ENCODE measurements at regions not wholly inside any gene's neighbourhood (a gene's known extent, or its start where the extent isn't known, plus 50 kb on each side); places are given as distances from the start of the nearest gene placed in this dataset.
"Not testable (repeated sequence)": the region's sequence is repeated elsewhere in the genome, so short reads cannot be mapped to it uniquely, and the experiment has no call there.

DNA sequence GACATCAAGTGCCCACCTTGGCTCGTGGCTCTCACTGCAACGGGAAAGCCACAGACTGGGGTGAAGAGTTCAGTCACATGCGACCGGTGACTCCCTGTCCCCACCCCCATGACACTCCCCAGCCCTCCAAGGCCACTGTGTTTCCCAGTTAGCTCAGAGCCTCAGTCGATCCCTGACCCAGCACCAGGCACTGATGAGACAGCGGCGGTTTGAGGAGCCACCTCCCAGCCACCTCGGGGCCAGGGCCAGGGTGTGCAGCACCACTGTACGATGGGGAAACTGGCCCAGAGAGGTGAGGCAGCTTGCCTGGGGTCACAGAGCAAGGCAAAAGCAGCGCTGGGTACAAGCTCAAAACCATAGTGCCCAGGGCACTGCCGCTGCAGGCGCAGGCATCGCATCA is 266.0 kb downstream of the OR4F29 start:
- H3K36me3 ChIP-seq (replicated peaks in 1 of 2; ENCODE audit: control insufficient read depth in 1 of 2, insufficient read depth in 2 of 2, low read length in 2 of 2); H3K36me3 Mint-ChIP-seq; H3K4me2 ChIP-seq (replicated peaks; ENCODE audit: extremely low read depth, low read length, poor library complexity, severe bottlenecking); H3K4me3 ChIP-seq (replicated peaks in 1 of 3; ENCODE audit: low read depth in 2 of 3, low read length in 3 of 3); H3K27ac Mint-ChIP-seq; H2AFZ ChIP-seq (ENCODE audit: insufficient read depth, low read depth, low read length, poor library complexity, severe bottlenecking); H3K27ac ChIP-seq (ENCODE audit: low read depth in 1 of 2, low read length in 2 of 2); H4K20me1 ChIP-seq (ENCODE audit: insufficient read depth, low read length); H3K9me3 Mint-ChIP-seq; H3K27me3 Mint-ChIP-seq (ENCODE audit: low read depth in 3 of 3); DNase-seq; H3K9me3 ChIP-seq (replicated peaks in 1 of 2; ENCODE audit: control insufficient read depth in 1 of 2, insufficient read depth in 1 of 2, low read length in 2 of 2); H3K79me2 ChIP-seq (ENCODE audit: insufficient read depth, low read length); intact Hi-C loops (cut with micrococcal nuclease); H3K4me1 Mint-ChIP-seq; H3K4me1 ChIP-seq (ENCODE audit: control insufficient read depth in 1 of 2, insufficient read depth in 2 of 2, low read length in 2 of 2); H3K9ac ChIP-seq (ENCODE audit: insufficient read depth, low read length, poor library complexity, severe bottlenecking); H3K27me3 ChIP-seq (ENCODE audit: control insufficient read depth in 2 of 2, insufficient read depth in 2 of 2, low read length in 2 of 2); H3K4me3 Mint-ChIP-seq: not testable (repeated sequence)
- WGBS (ENCODE audit: insufficient coverage) = no CpG with 5 or more reads among the region's 13 CpGs

GRCh38 chr1:184336-184686 is 267.2 kb downstream of the OR4F29 start:
- WGBS (ENCODE audit: insufficient coverage) = no CpG with 5 or more reads among the region's 3 CpGs
- DNase-seq; H3K4me2 ChIP-seq (replicated peaks; ENCODE audit: extremely low read depth, low read length, poor library complexity, severe bottlenecking); H3K27me3 Mint-ChIP-seq (ENCODE audit: low read depth in 3 of 3); H3K4me3 ChIP-seq (replicated peaks in 1 of 3; ENCODE audit: low read depth in 2 of 3, low read length in 3 of 3); intact Hi-C loops (cut with micrococcal nuclease); H3K9ac ChIP-seq (ENCODE audit: insufficient read depth, low read length, poor library complexity, severe bottlenecking); H3K9me3 ChIP-seq (replicated peaks in 1 of 2; ENCODE audit: control insufficient read depth in 1 of 2, insufficient read depth in 1 of 2, low read length in 2 of 2); H3K36me3 Mint-ChIP-seq; H3K36me3 ChIP-seq (replicated peaks in 1 of 2; ENCODE audit: control insufficient read depth in 1 of 2, insufficient read depth in 2 of 2, low read length in 2 of 2); H3K9me3 Mint-ChIP-seq; H2AFZ ChIP-seq (ENCODE audit: insufficient read depth, low read depth, low read length, poor library complexity, severe bottlenecking); H3K27me3 ChIP-seq (ENCODE audit: control insufficient read depth in 2 of 2, insufficient read depth in 2 of 2, low read length in 2 of 2); H3K4me1 ChIP-seq (ENCODE audit: control insufficient read depth in 1 of 2, insufficient read depth in 2 of 2, low read length in 2 of 2); H3K79me2 ChIP-seq (ENCODE audit: insufficient read depth, low read length); H4K20me1 ChIP-seq (ENCODE audit: insufficient read depth, low read length); H3K4me1 Mint-ChIP-seq; H3K27ac ChIP-seq (ENCODE audit: low read depth in 1 of 2, low read length in 2 of 2); H3K27ac Mint-ChIP-seq; H3K4me3 Mint-ChIP-seq: not testable (repeated sequence)

DNA sequence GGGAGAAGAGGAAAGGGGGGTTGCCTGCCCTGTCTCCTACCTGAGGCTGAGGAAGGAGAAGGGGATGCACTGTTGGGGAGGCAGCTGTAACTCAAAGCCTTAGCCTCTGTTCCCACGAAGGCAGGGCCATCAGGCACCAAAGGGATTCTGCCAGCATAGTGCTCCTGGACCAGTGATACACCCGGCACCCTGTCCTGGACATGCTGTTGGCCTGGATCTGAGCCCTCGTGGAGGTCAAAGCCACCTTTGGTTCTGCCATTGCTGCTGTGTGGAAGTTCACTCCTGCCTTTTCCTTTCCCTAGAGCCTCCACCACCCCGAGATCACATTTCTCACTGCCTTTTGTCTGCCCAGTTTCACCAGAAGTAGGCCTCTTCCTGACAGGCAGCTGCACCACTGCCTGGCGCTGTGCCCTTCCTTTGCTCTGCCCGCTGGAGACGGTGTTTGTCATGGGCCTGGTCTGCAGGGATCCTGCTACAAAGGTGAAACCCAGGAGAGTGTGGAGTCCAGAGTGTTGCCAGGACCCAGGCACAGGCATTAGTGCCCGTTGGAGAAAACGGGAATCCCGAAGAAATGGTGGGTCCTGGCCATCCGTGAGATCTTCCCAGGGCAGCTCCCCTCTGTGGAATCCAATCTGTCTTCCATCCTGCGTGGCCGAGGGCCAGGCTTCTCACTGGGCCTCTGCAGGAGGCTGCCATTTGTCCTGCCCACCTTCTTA is 267.7 kb downstream of the OR4F29 start:
- not testable (repeated sequence) for DNase-seq; H3K4me3 ChIP-seq (replicated peaks in 1 of 3; ENCODE audit: low read depth in 2 of 3, low read length in 3 of 3); H3K4me3 Mint-ChIP-seq

DNA sequence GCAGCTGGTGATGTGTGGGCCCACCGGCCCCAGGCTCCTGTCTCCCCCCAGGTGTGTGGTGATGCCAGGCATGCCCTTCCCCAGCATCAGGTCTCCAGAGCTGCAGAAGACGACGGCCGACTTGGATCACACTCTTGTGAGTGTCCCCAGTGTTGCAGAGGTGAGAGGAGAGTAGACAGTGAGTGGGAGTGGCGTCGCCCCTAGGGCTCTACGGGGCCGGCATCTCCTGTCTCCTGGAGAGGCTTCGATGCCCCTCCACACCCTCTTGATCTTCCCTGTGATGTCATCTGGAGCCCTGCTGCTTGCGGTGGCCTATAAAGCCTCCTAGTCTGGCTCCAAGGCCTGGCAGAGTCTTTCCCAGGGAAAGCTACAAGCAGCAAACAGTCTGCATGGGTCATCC is 268.4 kb downstream of the OR4F29 start:
- H3K4me1 Mint-ChIP-seq; H3K9me3 Mint-ChIP-seq; H3K27ac ChIP-seq (ENCODE audit: low read depth in 1 of 2, low read length in 2 of 2); H3K36me3 ChIP-seq (replicated peaks in 1 of 2; ENCODE audit: control insufficient read depth in 1 of 2, insufficient read depth in 2 of 2, low read length in 2 of 2); H3K4me2 ChIP-seq (replicated peaks; ENCODE audit: extremely low read depth, low read length, poor library complexity, severe bottlenecking); H3K4me1 ChIP-seq (ENCODE audit: control insufficient read depth in 1 of 2, insufficient read depth in 2 of 2, low read length in 2 of 2); intact Hi-C loops (cut with micrococcal nuclease); DNase-seq; H3K4me3 ChIP-seq (replicated peaks in 1 of 3; ENCODE audit: low read depth in 2 of 3, low read length in 3 of 3); H3K27ac Mint-ChIP-seq; H3K36me3 Mint-ChIP-seq; H3K9ac ChIP-seq (ENCODE audit: insufficient read depth, low read length, poor library complexity, severe bottlenecking); H3K4me3 Mint-ChIP-seq; H3K27me3 ChIP-seq (ENCODE audit: control insufficient read depth in 2 of 2, insufficient read depth in 2 of 2, low read length in 2 of 2); H3K27me3 Mint-ChIP-seq (ENCODE audit: low read depth in 3 of 3); H2AFZ ChIP-seq (ENCODE audit: insufficient read depth, low read depth, low read length, poor library complexity, severe bottlenecking); H4K20me1 ChIP-seq (ENCODE audit: insufficient read depth, low read length); H3K79me2 ChIP-seq (ENCODE audit: insufficient read depth, low read length); H3K9me3 ChIP-seq (replicated peaks in 1 of 2; ENCODE audit: control insufficient read depth in 1 of 2, insufficient read depth in 1 of 2, low read length in 2 of 2): not testable (repeated sequence)
- no CpG with 5 or more reads among the region's 10 CpGs for WGBS (ENCODE audit: insufficient coverage)

More for the DNA sequence above, 267.7 kb downstream of the OR4F29 start:
- H3K36me3 Mint-ChIP-seq; H3K9me3 Mint-ChIP-seq; H2AFZ ChIP-seq (ENCODE audit: insufficient read depth, low read depth, low read length, poor library complexity, severe bottlenecking); H4K20me1 ChIP-seq (ENCODE audit: insufficient read depth, low read length); H3K27ac ChIP-seq (ENCODE audit: low read depth in 1 of 2, low read length in 2 of 2); H3K27ac Mint-ChIP-seq; H3K4me1 Mint-ChIP-seq; H3K4me1 ChIP-seq (ENCODE audit: control insufficient read depth in 1 of 2, insufficient read depth in 2 of 2, low read length in 2 of 2); H3K27me3 Mint-ChIP-seq (ENCODE audit: low read depth in 3 of 3); H3K9ac ChIP-seq (ENCODE audit: insufficient read depth, low read length, poor library complexity, severe bottlenecking); H3K9me3 ChIP-seq (replicated peaks in 1 of 2; ENCODE audit: control insufficient read depth in 1 of 2, insufficient read depth in 1 of 2, low read length in 2 of 2); H3K27me3 ChIP-seq (ENCODE audit: control insufficient read depth in 2 of 2, insufficient read depth in 2 of 2, low read length in 2 of 2); H3K79me2 ChIP-seq (ENCODE audit: insufficient read depth, low read length); H3K36me3 ChIP-seq (replicated peaks in 1 of 2; ENCODE audit: control insufficient read depth in 1 of 2, insufficient read depth in 2 of 2, low read length in 2 of 2); intact Hi-C loops (cut with micrococcal nuclease); H3K4me2 ChIP-seq (replicated peaks; ENCODE audit: extremely low read depth, low read length, poor library complexity, severe bottlenecking): not testable (repeated sequence)
- WGBS (ENCODE audit: insufficient coverage) = no CpG with 5 or more reads among the region's 13 CpGs

Data from CD14-positive monocyte (primary cell).